C4-2B (cell line): ENCODE measurements at regions not wholly inside any gene's neighbourhood (a gene's known extent, or its start where the extent isn't known, plus 50 kb on each side); places are given as distances from the start of the nearest gene placed in this dataset.

Experiments used
- H3K27ac ChIP-seq: fragments of 450-650 bp; 2 replicates; pipeline ENCODE4 v1.5.1; 2017
- ZFX ChIP-seq: fragments of 450-650 bp; IDR thresholded peaks from 2 replicates; pipeline ENCODE4 v1.6.1; 2017
- TF ChIP-seq, protein P1 (sequence below): fragments of 450-650 bp; conservative IDR thresholded peaks from 2 replicates; pipeline ENCODE4 v1.5.1; 2017; ENCODE audit warnings: mild to moderate bottlenecking

DNA sequence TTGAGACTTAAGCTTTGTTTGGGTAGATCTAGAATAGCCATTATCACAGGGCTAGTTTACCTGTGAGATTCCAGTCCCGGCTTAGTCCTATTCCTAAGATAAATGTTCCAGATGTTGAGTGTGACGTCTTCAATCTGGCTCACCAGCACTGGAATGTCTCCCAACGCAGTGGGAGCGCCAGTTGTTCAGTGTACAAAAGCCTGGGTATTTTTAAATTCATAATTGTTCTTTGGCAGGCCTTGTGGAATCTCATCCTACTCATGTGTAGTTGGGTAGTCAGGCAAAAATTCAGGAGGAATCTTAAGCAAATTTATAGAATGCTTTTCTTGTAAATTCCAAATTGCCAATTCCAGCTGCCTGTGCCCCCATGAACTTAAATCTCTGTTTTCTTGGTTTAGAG, 272.6 kb upstream of the KCNN2 start:
- no peak for TF ChIP-seq ZFX
- TF ChIP-seq, protein P1, sequence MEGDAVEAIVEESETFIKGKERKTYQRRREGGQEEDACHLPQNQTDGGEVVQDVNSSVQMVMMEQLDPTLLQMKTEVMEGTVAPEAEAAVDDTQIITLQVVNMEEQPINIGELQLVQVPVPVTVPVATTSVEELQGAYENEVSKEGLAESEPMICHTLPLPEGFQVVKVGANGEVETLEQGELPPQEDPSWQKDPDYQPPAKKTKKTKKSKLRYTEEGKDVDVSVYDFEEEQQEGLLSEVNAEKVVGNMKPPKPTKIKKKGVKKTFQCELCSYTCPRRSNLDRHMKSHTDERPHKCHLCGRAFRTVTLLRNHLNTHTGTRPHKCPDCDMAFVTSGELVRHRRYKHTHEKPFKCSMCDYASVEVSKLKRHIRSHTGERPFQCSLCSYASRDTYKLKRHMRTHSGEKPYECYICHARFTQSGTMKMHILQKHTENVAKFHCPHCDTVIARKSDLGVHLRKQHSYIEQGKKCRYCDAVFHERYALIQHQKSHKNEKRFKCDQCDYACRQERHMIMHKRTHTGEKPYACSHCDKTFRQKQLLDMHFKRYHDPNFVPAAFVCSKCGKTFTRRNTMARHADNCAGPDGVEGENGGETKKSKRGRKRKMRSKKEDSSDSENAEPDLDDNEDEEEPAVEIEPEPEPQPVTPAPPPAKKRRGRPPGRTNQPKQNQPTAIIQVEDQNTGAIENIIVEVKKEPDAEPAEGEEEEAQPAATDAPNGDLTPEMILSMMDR = no peak

DNA sequence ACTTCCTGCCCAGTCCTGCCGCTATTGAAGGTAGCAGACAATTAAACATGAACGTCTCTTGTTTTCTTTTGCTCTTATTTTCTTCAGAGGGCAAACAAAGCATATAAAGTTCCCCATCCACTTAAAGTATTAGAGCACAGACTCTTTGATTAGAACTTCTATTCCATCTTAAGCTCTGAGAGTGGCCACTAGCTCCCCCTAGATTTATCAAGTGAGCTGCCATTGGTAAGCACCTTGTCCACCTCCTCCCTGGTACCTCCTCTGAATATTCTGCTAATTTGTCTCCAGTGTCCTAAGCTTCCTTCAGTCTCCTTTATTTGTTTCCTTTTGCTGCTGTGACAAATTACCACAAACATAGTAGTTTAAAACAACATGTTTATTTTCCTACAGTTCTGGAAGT, 264.3 kb upstream of the KCNN2 start:
- no peak for TF ChIP-seq ZFX
- TF ChIP-seq, protein P1 = peak; percentile 32
- no peak overlapping the region for H3K27ac ChIP-seq

More for the DNA sequence above, 272.6 kb upstream of the KCNN2 start:
- no peak overlapping the region for H3K27ac ChIP-seq

DNA sequence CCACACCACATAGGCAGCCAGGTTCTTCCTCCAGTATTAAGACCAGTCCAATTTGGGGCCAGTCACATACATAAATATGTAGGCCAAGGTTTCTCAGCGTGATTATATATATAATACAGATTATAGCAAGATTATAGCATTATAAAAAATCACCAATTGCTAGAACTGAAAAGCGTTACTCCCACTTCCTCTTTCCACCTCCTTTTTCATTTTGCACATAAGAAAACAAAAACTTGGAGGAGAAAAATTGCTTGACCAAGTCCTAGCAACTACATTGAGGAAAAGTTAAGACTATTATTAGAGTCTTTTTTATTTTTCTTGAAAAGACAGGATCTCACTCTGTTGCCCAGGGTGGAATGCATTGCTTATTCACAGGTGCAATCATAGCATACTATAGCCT, 262.7 kb upstream of the KCNN2 start:
- TF ChIP-seq, protein P1 = no peak
- TF ChIP-seq ZFX = no peak
- H3K27ac ChIP-seq = no peak overlapping the region

DNA sequence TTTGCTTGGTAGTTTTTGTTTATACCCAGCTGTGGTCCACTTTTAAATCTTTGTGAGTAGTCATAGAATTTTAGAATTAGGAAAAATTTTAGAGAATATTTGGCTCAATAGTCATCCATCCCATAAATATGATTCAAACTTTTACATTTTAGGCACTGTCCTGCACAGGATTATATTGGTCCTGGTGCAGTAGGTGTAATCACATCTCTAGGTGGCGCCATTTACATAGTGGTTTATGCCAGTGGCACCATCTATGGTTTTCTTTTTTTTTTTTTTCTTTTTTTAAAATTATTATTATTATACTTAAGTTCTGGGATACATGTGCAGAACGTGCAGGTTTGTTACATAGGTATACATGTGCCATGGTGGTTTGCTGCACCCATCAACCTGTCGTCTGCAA, 260.7 kb upstream of the KCNN2 start:
- no peak overlapping the region for H3K27ac ChIP-seq
- no peak for TF ChIP-seq ZFX
- TF ChIP-seq, protein P1 = peak; percentile 85

DNA sequence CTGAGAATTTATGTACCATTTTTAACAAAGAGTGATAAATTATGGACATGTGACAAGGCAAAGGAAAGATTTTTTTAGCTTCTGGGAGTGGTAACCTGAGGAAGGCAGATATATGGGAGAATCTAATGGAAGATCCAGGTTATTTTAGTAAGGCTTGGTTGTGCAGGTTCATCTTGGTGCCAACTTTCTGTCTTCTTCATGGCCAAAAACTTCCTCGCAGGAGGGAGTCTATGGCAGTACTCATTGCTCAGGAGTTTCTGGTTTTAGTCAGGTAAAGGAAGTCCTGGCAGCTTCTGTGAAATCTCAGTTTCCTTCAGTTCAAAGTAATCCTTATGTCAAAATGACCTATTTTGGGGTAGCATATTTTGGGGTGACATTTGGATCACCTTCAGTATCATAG, 248.3 kb upstream of the KCNN2 start:
- no peak overlapping the region for H3K27ac ChIP-seq
- TF ChIP-seq, protein P1 = no peak
- TF ChIP-seq ZFX = no peak

DNA sequence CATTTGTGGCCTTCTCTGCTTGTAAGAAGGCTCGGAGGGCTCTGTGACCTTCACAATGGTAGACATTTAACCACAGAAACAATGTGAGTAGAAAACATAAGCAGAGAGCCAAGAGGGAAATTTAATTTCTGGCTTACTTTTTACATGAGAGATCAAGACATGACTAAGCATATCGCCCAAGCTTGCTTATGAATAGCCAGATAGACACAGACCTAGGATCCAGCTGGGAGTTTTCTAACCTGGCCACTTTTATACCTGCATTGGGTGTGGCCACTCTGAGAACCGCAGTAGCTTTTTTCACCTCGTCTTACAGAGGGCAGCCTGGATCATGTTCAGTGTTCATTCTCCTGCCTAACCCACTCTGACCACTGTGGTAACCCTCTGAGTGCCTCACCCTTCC, 244.9 kb upstream of the KCNN2 start:
- no peak overlapping the region for H3K27ac ChIP-seq

DNA sequence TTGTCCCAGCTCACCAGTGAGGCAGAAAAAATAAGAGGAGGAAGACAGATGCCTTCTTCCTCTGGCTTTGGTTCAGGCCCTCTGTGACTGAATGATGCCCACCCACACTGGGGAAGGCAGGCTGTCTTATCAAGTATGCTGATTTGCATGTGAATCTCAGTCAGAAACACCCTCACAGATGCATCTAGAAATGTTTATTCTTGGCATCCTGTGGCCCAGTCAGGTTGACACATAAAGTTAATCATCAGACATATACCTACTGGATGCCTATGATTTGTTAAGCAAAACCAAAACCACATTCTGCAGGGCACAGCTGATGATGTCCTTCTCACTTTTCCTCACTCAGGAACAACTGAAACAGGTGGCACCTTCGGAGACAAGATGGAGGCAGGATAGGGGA, 243.4 kb upstream of the KCNN2 start:
- no peak overlapping the region; the same call in 1 of the 2 replicates for H3K27ac ChIP-seq
- TF ChIP-seq ZFX = no peak
- TF ChIP-seq, protein P1 = no peak

More for the DNA sequence above, 244.9 kb upstream of the KCNN2 start:
- TF ChIP-seq, protein P1 = no peak
- TF ChIP-seq ZFX = no peak
